ENCODE measurements at regions not wholly inside any gene's neighbourhood (a gene's known extent, or its start where the extent isn't known, plus 50 kb on each side); places are given as distances from the start of the nearest gene placed in this dataset.

- peaks cover 27% of the 10 kb centered on the region for H3K4me1 Mint-ChIP-seq
- no peaks in the 10 kb centered on the region for H3K36me3 Mint-ChIP-seq
- H3K27ac Mint-ChIP-seq, result no peak overlapping the region
- H3K27me3 Mint-ChIP-seq, result no peaks in the 10 kb centered on the region
- H3K4me3 Mint-ChIP-seq, result no peak overlapping the region
- ATAC-seq, result peak; percentile 55
- H3K9me3 Mint-ChIP-seq, result no peaks in the 10 kb centered on the region
Observed at GRCh38 chr1:56409112-56409691, 170.2 kb downstream of the PLPP3 start.

GRCh38 chr1:56406821-56407220 lies 172.5 kb downstream of the PLPP3 start:
- H3K27ac Mint-ChIP-seq, result no peak overlapping the region
- peak; percentile 68 for ATAC-seq
- H3K27me3 Mint-ChIP-seq, result no peaks in the 10 kb centered on the region
- no peak overlapping the region for H3K4me3 Mint-ChIP-seq
- no peaks in the 10 kb centered on the region for H3K36me3 Mint-ChIP-seq
- H3K9me3 Mint-ChIP-seq, result no peaks in the 10 kb centered on the region
- peaks cover 43% of the 10 kb centered on the region for H3K4me1 Mint-ChIP-seq

- peaks cover 58% of the 10 kb centered on the region for H3K4me1 Mint-ChIP-seq
- no peaks in the 10 kb centered on the region for H3K36me3 Mint-ChIP-seq
Observed at GRCh38 chr1:56404561-56405030, 174.8 kb downstream of the PLPP3 start.

GRCh38 chr1:56404066-56404465 lies 175.3 kb downstream of the PLPP3 start:
- Mint-ChIP-seq H3K4me1 (peaks cover 58% of the 10 kb centered on the region), H3K27ac (peak overlapping the region; percentile 73), H3K9me3 (no peaks in the 10 kb centered on the region), H3K27me3 (no peaks in the 10 kb centered on the region), H3K36me3 (no peaks in the 10 kb centered on the region), H3K4me3 (no peak overlapping the region)
- ATAC-seq, result no peak

More at GRCh38 chr1:56404561-56405030, 174.8 kb downstream of the PLPP3 start:
- no peaks in the 10 kb centered on the region for H3K9me3 Mint-ChIP-seq
- H3K4me3 Mint-ChIP-seq, result no peak overlapping the region
- ATAC-seq, result no peak
- H3K27me3 Mint-ChIP-seq, result no peaks in the 10 kb centered on the region
- H3K27ac Mint-ChIP-seq, result peak overlapping the region; percentile 73

- H3K4me3 Mint-ChIP-seq, result no peak overlapping the region
- H3K36me3 Mint-ChIP-seq, result no peaks in the 10 kb centered on the region
- no peak for ATAC-seq
- H3K4me1 Mint-ChIP-seq, result peaks cover 58% of the 10 kb centered on the region
- no peak overlapping the region for H3K27ac Mint-ChIP-seq
- no peaks in the 10 kb centered on the region for H3K9me3 Mint-ChIP-seq
- H3K27me3 Mint-ChIP-seq, result no peaks in the 10 kb centered on the region
Observed at GRCh38 chr1:56403321-56403720, 176.0 kb downstream of the PLPP3 start.

- no peak overlapping the region for H3K4me3 Mint-ChIP-seq
Observed at GRCh38 chr1:56401191-56401590, 178.2 kb downstream of the PLPP3 start.

GRCh38 chr1:56400526-56400925 lies 178.8 kb downstream of the PLPP3 start:
- H3K4me1 Mint-ChIP-seq, result peaks cover 39% of the 10 kb centered on the region
- no peak overlapping the region for H3K4me3 Mint-ChIP-seq
- H3K9me3 Mint-ChIP-seq, result no peaks in the 10 kb centered on the region
- H3K27ac Mint-ChIP-seq, result no peak overlapping the region
- no peaks in the 10 kb centered on the region for H3K36me3 Mint-ChIP-seq
- ATAC-seq, result no peak
- H3K27me3 Mint-ChIP-seq, result no peaks in the 10 kb centered on the region

More at GRCh38 chr1:56401191-56401590, 178.2 kb downstream of the PLPP3 start:
- no peaks in the 10 kb centered on the region for H3K36me3 Mint-ChIP-seq
- no peak for ATAC-seq
- no peak overlapping the region for H3K27ac Mint-ChIP-seq
- no peaks in the 10 kb centered on the region for H3K27me3 Mint-ChIP-seq
- peaks cover 39% of the 10 kb centered on the region for H3K4me1 Mint-ChIP-seq
- H3K9me3 Mint-ChIP-seq, result no peaks in the 10 kb centered on the region

GRCh38 chr1:56399795-56400194 lies 179.6 kb downstream of the PLPP3 start:
- Mint-ChIP-seq H3K4me1 (peaks cover 36% of the 10 kb centered on the region), H3K36me3 (no peaks in the 10 kb centered on the region), H3K27me3 (no peaks in the 10 kb centered on the region), H3K4me3 (no peak overlapping the region), H3K9me3 (no peaks in the 10 kb centered on the region), H3K27ac (no peak overlapping the region)
- ATAC-seq, result no peak

- ATAC-seq, result no peak
- Mint-ChIP-seq H3K27ac (no peak overlapping the region), H3K4me1 (peaks cover 31% of the 10 kb centered on the region), H3K27me3 (peaks cover 1% of the 10 kb centered on the region), H3K9me3 (no peaks in the 10 kb centered on the region), H3K36me3 (no peaks in the 10 kb centered on the region), H3K4me3 (no peak overlapping the region)
Observed at GRCh38 chr1:56399326-56399725, 180.0 kb downstream of the PLPP3 start.

- Mint-ChIP-seq H3K4me1 (peaks cover 25% of the 10 kb centered on the region), H3K4me3 (no peak overlapping the region), H3K27me3 (peaks cover 7% of the 10 kb centered on the region), H3K9me3 (no peaks in the 10 kb centered on the region), H3K27ac (no peak overlapping the region), H3K36me3 (no peaks in the 10 kb centered on the region)
- no peak for ATAC-seq
Observed at GRCh38 chr1:56397811-56398231, 181.5 kb downstream of the PLPP3 start.

- Mint-ChIP-seq H3K27me3 (peaks cover 7% of the 10 kb centered on the region), H3K36me3 (no peaks in the 10 kb centered on the region), H3K9me3 (no peaks in the 10 kb centered on the region), H3K27ac (no peak overlapping the region), H3K4me1 (peaks cover 21% of the 10 kb centered on the region), H3K4me3 (no peak overlapping the region)
- no peak for ATAC-seq
Observed at GRCh38 chr1:56397409-56397808, 182.0 kb downstream of the PLPP3 start.

- H3K36me3 Mint-ChIP-seq, result no peaks in the 10 kb centered on the region
- H3K27ac Mint-ChIP-seq, result no peak overlapping the region
- no peaks in the 10 kb centered on the region for H3K9me3 Mint-ChIP-seq
- ATAC-seq, result no peak
- H3K4me3 Mint-ChIP-seq, result no peak overlapping the region
- peaks cover 13% of the 10 kb centered on the region for H3K4me1 Mint-ChIP-seq
- H3K27me3 Mint-ChIP-seq, result peaks cover 7% of the 10 kb centered on the region
Observed at GRCh38 chr1:56396581-56396980, 182.8 kb downstream of the PLPP3 start.

GRCh38 chr1:56395776-56396175 lies 183.6 kb downstream of the PLPP3 start:
- H3K4me1 Mint-ChIP-seq, result peaks cover 5% of the 10 kb centered on the region
- H3K27ac Mint-ChIP-seq, result no peak overlapping the region
- no peaks in the 10 kb centered on the region for H3K9me3 Mint-ChIP-seq
- no peaks in the 10 kb centered on the region for H3K36me3 Mint-ChIP-seq
- ATAC-seq, result no peak
- H3K27me3 Mint-ChIP-seq, result peaks cover 7% of the 10 kb centered on the region
- H3K4me3 Mint-ChIP-seq, result no peak overlapping the region

- Mint-ChIP-seq H3K9me3 (no peaks in the 10 kb centered on the region), H3K27me3 (peaks cover 7% of the 10 kb centered on the region), H3K4me1 (no peaks in the 10 kb centered on the region), H3K4me3 (no peak overlapping the region), H3K27ac (no peak overlapping the region), H3K36me3 (no peaks in the 10 kb centered on the region)
- ATAC-seq, result no peak
Observed at GRCh38 chr1:56394298-56394697, 185.1 kb downstream of the PLPP3 start.

GRCh38 chr1:56390934-56391731 lies 188.2 kb downstream of the PLPP3 start:
- peaks cover 7% of the 10 kb centered on the region for H3K27me3 Mint-ChIP-seq
- H3K36me3 Mint-ChIP-seq, result no peaks in the 10 kb centered on the region

More at GRCh38 chr1:56390934-56391731, 188.2 kb downstream of the PLPP3 start:
- no peak for ATAC-seq
- H3K27ac Mint-ChIP-seq, result no peak overlapping the region
- H3K4me1 Mint-ChIP-seq, result no peaks in the 10 kb centered on the region
- H3K4me3 Mint-ChIP-seq, result no peak overlapping the region
- H3K9me3 Mint-ChIP-seq, result no peaks in the 10 kb centered on the region
